ENCODE measurements at regions not wholly inside any gene's neighbourhood (a gene's known extent, or its start where the extent isn't known, plus 50 kb on each side); places are given as distances from the start of the nearest gene placed in this dataset.

GRCh38 chr1:222886878-222887351 is 72.1 kb downstream of the DISP1 start:
- TF ChIP-seq GATA2 (IDR thresholded peaks at IDR 0.05; ENCODE audit: low read depth, low read length), result no peak
- TF ChIP-seq GATA3 (IDR thresholded peaks at IDR 0.05; ENCODE audit: low read depth, low read length), result no peak
